GM19328 (cell line): ENCODE measurements at regions not wholly inside any gene's neighbourhood (a gene's known extent, or its start where the extent isn't known, plus 50 kb on each side); places are given as distances from the start of the nearest gene placed in this dataset.
"Not testable (repeated sequence)": the region's sequence is repeated elsewhere in the genome, so short reads cannot be mapped to it uniquely, and the experiment has no call there.

Experiments used
- ATAC-seq: cut with Tn5 transposase; IDR thresholded peaks from one replicate; pipeline ENCODE4 v1.9.1; 2021; ENCODE audit warnings: mild to moderate bottlenecking, moderate library complexity; ENCODE audit not compliant: unreplicated experiment

DNA sequence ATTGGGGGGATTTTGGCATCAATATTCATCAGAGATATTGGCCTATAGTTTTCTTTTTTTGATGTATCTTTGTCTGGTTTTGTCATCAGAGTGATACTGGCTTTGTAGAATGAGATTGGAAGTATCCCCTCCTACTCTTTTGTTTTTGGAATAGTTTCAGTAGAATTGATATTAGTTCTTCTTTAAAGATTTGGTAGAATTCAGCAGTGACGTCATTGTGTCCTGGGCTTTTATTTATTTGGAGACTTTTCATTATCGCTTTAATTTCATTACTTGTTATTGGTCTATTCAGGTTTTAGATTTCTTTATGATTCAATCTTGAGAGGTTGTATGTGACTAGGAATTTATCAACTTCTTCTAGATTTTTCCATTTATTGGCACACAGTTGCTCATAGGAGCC, 825.5 kb upstream of the NXPH2 start:
- no peak for ATAC-seq

DNA sequence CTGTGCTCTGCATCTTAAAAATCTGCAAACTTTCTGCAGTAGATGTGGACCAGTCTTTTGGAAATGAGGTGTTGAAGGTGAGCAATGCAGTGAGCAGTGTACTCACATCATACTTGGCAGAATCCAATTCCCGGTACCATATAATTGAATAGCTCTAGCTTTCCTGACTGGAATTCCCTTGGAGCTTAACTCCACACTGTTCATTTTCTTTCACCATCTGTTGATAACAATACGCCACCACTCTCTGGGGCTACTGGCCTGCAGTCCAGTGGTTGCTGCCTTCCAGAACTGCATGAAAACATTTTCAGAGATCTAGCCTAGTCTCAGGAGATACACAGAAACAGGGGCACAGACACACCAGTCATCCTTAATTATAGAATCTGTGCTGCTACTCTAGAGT, 820.0 kb upstream of the NXPH2 start:
- no peak for ATAC-seq

DNA sequence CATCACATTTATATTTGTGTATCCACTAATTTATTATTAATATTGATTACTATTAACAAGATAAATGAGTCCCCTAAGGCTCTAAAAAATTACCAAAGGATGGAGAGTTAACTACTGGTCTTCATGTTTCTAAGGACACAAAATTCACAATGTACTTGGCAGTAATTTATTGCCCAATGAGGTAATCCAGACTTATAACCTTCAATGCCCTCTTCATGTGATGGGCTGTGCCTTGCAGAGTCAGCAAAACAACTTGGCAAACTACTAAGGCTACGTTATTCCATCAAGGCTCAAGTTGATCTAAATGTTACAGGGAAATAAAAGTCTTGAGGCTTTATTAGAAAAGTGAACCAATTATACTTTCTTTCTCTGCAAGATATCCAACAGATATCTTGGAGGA, 804.9 kb upstream of the NXPH2 start:
- ATAC-seq: no peak

DNA sequence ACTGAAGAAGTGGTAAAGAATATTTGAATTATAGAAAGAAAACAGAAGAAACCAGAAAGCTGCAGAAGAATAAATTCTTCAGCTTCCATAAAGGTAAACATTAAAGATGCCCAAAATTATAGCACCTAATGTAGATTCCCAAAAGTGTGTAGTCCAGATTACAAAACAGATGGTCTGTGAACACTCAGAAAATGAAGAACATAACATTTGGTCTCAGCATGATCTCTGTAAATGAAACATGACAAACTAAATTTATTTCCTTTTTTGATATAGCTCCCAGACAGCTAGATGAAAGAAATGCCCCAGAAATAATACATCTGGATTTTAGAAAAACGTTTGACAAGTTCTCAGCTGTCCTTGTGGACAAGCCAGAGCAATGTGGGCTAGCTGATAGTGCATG, 794.2 kb upstream of the NXPH2 start:
- no peak for ATAC-seq

DNA sequence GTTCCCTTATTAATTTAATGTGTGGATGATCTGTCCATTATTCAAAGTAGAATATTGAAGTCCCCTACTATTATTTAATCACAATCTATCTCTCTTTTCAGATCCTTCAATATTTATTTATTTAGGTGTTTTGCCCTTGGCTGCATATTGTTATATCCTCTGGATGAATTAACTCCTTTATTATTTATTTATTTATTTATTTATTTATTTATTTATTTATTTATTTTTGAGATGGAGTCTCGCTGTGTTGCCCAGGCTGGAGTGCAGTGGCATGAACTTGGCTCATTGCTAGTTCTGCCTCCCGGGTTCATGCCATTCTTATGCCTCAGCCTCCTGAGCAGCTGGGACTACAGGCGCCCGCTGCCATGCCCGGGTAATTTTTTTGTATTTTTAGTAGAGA, 776.6 kb upstream of the NXPH2 start:
- no peak for ATAC-seq

DNA sequence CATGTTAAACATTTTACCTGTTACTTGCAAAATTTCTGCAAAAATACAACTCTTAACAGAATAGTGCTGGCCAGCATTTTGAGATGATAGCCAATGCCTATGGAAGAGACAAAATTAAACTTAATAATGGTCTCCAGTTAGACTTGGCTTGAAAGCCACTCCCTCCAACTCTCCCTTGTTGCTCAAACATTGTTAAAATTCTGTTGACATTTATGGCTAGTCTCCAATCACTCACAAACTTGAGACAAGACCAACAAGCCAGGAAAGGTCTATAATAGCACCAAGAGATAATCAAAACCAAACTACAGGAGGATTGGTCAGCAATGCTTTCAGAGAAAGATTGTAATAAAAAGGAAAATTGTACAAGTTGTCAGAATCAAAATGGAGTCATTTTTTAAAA, 770.7 kb upstream of the NXPH2 start:
- no peak for ATAC-seq

DNA sequence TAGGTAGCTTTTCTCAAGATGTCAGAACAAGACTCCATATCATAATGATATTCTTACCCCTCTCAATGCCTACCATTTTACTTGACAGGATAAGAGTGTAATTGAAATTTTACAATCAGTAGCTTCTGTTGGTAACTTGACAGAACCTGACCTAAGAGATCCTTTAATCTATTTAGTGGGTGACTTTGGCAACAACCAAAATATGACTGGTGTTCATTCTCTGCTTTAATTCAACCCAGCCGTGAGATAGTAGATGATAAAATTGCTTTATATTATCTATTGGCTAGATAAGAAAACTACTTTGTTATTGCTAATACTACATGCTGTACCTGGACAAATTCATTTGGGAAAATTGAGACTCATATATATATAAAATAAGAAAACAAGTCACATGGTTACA, 770.2 kb upstream of the NXPH2 start:
- no peak for ATAC-seq

DNA sequence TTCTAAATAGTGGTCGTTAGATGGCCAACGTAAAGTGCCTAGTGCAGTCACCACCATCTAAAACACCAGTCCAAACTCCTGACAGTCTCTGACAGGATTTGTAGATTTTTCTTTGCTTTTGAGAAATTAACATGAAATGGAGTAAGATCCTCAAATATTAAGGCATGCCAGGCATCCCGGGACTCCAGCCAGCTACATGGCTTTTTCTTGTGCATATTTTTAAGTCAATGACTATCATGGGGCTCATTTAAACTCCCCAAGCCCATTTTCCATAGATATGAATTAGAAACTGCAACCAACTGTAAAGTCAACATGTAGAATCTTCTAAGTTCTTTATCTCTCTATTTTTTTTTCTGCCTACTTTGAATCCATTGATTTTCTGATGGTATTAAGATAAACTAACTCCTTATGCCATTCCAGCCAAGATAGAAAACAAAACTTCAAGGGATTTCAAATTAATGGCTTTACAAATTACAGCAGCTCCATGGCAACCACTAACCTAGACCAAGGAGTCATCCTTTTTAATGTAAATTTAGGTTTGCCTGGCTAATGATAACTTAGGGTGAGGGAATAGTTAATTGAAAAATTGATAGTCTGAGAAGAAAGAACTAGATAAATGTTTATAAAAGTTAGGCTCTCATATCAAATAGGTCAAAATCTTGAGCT, 764.1 kb upstream of the NXPH2 start:
- no peak for ATAC-seq

DNA sequence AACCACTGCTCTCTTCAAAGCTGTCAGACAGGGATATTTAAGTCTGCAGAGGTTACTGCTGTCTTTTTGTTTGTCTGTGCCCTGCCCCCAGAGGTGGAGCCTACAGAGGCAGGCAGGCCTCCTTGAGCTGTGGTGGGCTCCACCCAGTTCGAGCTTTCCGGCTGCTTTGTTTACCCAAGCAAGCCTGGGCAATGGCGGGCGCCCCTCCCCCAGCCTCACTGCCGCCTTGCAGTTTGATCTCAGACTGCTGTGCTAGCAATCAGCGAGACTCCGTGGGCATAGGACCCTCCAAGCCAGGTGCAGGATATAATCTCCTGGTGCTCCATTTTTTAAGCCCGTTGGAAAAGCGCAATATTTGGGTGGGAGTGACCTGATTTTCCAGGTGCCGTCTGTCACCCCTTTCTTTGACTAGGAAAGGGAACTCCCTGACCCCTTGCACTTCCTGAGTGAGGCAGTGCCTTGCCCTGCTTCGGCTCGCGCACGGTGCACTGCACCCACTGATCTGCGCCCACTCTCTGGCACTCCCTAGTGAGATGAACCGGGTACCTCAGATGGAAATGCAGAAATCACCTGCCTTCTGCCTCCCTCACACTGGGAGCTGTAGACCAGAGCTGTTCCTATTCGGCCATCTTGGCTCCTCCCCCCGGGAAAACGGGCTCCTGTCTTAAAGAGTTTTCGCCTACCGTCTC, 758.3 kb upstream of the NXPH2 start:
- ATAC-seq: not testable (repeated sequence)

DNA sequence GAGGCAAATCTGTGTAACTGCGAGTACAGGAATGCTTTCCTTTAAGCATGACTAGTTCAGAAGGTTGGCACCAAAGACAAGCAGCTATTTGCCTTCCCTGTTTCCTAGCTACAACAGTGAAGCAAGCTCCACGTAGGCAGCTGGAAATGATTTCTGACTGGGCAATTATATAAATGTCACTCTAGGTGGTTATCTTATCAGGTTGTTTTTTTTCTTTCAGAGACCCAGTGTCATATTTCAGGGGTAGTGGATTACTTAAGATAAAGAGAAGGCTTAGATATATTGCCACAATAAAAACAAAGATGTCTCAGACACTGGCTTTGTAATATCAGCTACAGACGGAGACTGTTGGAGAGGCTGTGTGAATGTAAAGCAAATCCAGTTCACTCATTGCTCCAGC, 748.9 kb upstream of the NXPH2 start:
- no peak for ATAC-seq

DNA sequence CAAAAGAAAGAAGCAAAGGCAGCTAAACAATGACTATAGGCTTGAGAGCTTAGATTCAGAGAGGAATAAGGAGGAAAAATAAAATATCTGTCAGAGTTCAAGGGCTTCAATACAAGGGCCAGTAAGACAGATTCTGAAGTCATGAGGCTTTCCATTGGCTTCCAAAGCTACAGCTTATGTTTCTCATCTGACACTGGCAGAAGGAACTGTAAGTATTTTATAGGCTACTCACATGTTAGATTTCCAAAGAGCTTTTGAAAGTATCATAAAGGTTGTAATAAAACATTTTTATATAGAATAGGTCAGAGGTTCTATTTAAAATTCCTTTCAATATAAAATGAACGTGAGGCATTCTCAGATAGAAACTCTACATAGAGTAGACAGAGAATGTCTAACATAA, 746.6 kb upstream of the NXPH2 start:
- no peak for ATAC-seq

DNA sequence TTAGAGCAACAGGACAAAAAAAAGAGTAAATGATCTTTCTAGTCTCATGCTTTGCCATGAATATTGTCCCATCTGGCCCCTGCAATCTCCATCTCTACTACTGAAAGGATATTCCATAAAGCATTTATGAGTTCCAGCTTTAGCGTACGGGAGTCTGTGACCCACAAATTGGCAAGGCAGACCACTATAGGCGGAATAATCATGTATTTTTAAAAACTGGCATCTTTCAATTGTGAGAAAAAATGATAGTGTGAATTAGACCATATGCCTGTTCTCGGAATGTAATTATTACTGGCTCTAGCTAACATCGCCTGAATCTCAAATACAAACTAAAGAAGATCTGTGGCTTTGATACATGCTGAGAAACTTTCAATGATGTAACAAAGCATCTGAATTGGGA, 738.1 kb upstream of the NXPH2 start:
- ATAC-seq: no peak

DNA sequence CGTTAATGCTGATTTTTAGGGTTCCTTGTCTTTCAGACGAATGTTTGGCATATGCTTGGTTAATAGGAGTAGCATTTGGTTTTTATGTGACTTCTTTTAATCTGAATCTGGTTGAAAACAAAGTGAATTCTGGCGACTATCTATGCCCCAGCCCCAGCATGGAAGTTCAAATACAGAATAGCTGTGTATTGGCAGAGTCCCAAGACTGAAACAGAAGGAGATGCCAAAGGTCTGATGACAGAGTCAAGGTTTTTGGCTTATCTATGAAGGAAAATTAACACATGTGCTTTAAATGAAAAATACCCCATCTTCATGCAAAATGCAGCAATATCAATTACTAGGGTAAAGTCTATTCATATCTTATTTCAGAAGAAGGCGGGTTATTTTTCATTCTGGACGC, 734.8 kb upstream of the NXPH2 start:
- no peak for ATAC-seq

DNA sequence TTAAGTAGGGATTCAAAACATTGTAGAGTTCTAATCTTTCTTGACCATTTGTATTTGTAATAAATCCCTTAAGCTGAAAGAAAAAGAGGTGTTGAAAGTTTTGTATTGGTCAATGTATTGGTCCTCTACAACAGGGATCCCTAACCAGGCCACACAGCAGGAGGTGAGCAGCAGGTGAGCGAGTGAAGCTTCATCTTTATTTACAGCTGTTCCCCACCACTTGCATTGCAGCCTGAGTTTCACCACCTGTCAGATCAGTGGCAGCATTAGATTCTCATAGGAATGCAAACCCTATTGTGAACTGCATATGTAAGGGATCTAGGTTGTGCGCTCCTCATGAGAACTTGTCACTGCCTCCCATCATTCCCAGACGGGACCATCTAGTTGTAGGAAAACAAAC, 715.7 kb upstream of the NXPH2 start:
- ATAC-seq: no peak

DNA sequence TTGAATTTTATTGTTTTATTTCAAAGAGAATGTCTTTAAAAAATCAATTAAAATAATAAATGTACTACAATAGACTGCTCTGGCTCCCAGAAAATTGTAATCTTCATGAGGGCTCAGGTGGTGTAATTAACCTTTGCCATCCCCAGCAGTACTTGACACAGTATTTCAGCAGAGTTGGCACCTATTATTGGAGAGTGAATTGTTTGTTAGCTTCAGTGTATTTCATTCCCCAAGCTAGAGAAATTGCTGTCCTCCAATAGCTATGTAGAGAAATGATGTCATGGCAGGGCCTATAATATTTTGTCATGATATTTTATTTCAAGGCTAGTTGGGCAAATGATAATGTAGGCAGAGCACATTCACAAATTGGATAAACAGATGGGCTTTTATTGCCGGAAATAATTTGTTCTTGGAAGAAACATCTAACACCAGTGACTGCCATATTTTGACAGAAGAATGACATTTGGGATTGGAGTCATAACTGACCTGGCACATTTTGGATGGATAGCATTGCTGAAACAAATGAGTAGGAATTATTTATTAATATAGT, 712.0 kb upstream of the NXPH2 start:
- no peak for ATAC-seq

DNA sequence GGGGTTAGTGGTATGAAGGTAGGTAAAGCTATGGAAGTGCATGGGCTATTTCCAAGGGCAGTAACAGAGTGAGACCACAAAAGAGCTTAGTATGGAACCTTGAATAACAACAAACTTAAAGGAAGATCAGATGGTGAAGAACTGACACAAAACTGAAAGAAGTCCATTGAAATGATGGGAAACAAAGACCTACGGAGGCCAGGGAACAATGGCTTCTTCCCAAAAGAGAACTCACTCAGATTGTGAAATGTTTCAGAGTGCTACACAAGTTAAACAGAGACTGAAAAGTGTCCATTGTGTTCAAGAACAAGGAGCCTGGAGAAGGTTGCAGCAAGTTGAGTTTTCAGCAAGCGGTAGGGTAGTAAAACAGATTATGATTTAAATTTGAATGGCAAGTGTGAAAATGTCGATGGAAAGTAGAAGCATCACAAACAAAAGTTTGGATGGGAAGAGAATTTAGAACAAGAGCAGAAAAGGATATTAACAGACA, 700.0 kb upstream of the NXPH2 start:
- no peak for ATAC-seq

DNA sequence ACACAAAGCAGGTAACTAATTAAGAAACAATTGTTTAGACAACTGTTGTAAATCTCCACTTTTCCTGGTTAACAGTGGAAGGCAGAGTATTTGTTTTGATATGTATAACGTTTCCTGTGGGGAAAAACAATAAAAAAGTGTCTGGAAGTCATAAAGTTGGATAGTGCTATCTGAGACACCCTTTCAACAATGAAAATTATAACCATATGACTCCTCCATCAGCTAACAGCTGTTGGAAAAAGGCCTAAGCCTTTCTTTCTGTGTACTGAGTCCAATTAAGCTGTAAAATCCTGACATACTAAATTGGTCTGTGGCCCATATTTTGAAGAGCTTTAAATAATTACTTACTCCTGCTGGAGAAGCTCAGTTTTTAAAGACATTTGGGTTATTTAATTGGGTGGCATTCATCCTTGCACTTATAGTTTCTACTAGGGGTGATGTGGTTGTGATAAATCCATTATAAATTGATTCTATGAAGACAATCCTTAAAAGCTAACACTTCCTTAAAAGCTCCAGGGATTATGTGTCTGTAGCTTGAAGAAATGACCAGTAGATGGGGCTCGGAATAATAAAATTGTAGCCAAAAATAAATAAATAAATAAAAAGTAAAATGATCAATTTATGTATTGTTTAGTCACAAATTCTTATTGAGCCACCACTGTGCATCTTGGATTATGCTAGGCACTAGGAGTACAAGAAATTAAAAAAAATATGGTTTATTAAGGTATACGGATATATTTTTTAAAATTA, 698.1 kb upstream of the NXPH2 start:
- ATAC-seq: no peak

DNA sequence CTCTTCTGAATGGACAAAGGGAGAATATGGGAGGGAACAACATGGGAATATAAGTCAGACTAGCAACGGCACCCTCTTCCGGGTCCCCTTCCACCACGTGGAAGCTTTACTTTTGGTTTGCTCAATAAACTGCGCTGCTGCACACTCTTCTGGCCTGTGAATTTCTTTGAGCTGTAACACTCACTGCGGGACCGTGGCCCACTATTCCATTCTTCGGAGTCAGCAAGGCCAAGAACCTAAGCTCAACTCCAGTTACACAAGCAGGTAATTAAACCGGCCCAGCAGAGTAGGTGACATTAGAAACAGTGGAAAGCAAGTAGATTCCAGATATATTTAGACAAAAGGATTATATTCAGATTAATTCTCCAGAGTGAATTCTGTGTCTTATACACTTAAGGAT, 697.4 kb upstream of the NXPH2 start:
- ATAC-seq: no peak

DNA sequence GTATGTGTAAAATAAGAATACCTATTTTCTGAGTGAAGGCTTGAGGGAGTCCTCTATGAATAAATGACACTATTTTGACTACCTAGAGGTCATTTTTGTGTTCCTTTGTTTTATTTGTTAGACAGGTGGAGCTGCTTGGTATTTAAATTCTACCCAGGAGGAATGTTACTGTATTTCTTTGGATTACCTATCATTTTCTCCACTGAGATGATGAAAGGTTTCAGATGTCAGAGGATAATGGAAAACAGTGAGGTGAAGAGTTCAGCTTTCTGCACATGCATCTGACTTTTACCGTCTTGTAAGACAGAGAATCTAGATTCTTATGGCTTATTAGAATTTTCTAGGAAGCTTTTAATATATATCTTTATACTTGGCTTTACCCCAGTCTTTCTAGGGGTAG, 689.8 kb upstream of the NXPH2 start:
- ATAC-seq: no peak

DNA sequence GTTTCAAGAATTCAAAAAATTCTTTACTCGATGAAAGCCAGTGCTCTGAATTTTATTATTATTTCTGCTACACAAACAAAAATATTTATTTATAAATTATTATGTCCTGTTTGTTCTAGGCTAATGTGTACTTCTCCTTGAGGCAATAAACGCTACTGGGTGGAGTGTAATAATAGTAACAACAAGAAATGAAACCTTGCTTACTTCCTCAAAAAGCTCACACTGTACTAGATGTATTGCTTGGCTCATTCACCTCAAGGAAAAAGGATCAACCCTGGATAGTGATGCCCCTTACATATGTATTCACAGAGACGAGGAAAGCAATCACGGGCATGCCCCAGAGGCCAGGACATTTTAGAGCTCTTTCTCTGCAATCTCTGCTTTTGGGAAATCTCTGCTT, 685.6 kb upstream of the NXPH2 start:
- ATAC-seq: no peak

DNA sequence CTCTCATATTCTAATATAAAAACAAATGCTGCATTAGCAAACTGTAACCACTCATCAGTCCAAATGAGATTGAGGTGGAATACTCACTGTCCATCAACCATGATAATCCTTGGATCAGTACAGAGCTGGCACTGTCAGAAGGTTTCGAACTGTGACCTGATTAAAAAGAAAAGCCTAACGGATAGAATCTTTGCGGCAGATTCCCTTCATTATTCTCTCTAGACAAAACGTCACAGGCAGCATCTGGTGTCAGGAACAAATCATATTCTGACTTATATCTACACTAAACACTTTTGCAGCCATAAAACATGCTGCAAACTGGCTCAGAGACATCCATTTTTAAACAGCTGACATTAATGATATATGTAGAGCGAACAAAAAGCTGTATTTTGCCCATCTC, 677.7 kb upstream of the NXPH2 start:
- ATAC-seq: no peak

DNA sequence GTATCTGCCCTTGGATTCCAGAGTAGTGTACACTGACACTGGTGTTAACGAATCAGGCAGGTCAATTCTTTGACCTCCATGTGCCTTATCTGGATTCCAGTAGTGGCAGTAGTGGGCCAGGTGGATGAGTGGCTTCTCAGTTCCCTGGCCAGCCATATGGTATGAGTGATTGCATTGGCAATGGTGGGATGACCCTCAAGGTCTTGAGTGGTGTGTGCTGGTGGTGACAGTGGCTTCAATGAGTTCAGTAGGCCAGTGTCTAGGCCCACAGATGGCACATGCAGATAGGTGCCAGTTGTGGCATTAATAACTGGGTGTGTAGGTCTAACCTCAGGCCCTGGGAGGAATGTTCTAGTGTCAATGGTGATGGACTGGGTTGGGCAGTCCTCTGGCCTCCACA, 674.1 kb upstream of the NXPH2 start:
- no peak for ATAC-seq
